Astrocyte (in vitro differentiated cells and primary cell): ENCODE measurements at regions not wholly inside any gene's neighbourhood (a gene's known extent, or its start where the extent isn't known, plus 50 kb on each side); places are given as distances from the start of the nearest gene placed in this dataset.

Source experiments
- DNase-seq: peaks from one replicate; pipeline ENCODE4 v3.0.0-alpha.2; 2010; ENCODE audit warnings: low read depth
- FAIRE-seq: peaks from 2 replicates; lab custom pipeline; 2011; peaks lifted over from hg19 to GRCh38; lab: Jason Lieb, UNC
- H2AFZ ChIP-seq: 2 replicates; pipeline ENCODE4 v1.6.0; 2012; ENCODE audit warnings: low read depth, low read length, inconsistent platforms
- H3K27ac ChIP-seq: 2 replicates; pipeline ENCODE4 v1.5.1; 2011; ENCODE audit warnings: low read depth, low read length, inconsistent platforms
- H3K27me3 ChIP-seq: 2 replicates; pipeline ENCODE4 v1.6.0; 2011; ENCODE audit warnings: low read length, inconsistent platforms; ENCODE audit not compliant: insufficient read depth
- H3K36me3 ChIP-seq: 2 replicates; pipeline ENCODE4 v1.5.1; 2011; ENCODE audit warnings: low read length, inconsistent platforms; ENCODE audit not compliant: insufficient read depth
- H3K4me1 ChIP-seq: 2 replicates; pipeline ENCODE4 v1.5.1; 2011; ENCODE audit warnings: low read length, inconsistent platforms; ENCODE audit not compliant: insufficient read depth
- H3K4me2 ChIP-seq: 2 replicates; pipeline ENCODE4 v1.6.0; 2012; ENCODE audit warnings: low read length, inconsistent platforms
- H3K4me3 ChIP-seq: 2 replicates; pipeline ENCODE4 v1.5.1; 2011; ENCODE audit warnings: low read depth, mild to moderate bottlenecking, low read length, inconsistent platforms; ENCODE audit not compliant: insufficient read depth
- H3K79me2 ChIP-seq: 2 replicates; pipeline ENCODE4 v1.6.0; 2012; ENCODE audit warnings: mild to moderate bottlenecking, low read length, inconsistent platforms; ENCODE audit not compliant: insufficient read depth
- H3K9ac ChIP-seq: 2 replicates; pipeline ENCODE4 v1.6.0; 2012; ENCODE audit warnings: mild to moderate bottlenecking, low read length, inconsistent platforms
- H3K9me3 ChIP-seq: 2 replicates; pipeline ENCODE4 v1.5.1; 2012; ENCODE audit warnings: low read depth, mild to moderate bottlenecking, low read length, inconsistent platforms; ENCODE audit not compliant: insufficient read depth
- H4K20me1 ChIP-seq: 2 replicates; pipeline ENCODE4 v1.6.0; 2012; ENCODE audit warnings: low read length, inconsistent platforms; ENCODE audit not compliant: insufficient read depth
- H3K27ac Mint-ChIP-seq: one replicate; pipeline ENCODE4 v1.8.0; 2021; ENCODE audit warnings: mild to moderate bottlenecking, mixed read lengths; ENCODE audit not compliant: unreplicated experiment
- H3K27me3 Mint-ChIP-seq: one replicate; pipeline ENCODE4 v1.8.0; 2021; ENCODE audit warnings: low read depth, mixed read lengths; ENCODE audit not compliant: unreplicated experiment
- H3K36me3 Mint-ChIP-seq: one replicate; pipeline ENCODE4 v1.8.0; 2021; ENCODE audit warnings: low read depth, mixed read lengths; ENCODE audit not compliant: unreplicated experiment
- H3K4me1 Mint-ChIP-seq: one replicate; pipeline ENCODE4 v1.8.0; 2021; ENCODE audit warnings: low read depth, mixed read lengths; ENCODE audit not compliant: unreplicated experiment
- H3K4me3 Mint-ChIP-seq: one replicate; pipeline ENCODE4 v1.8.0; 2021; ENCODE audit warnings: mild to moderate bottlenecking, moderate library complexity, mixed read lengths; ENCODE audit not compliant: unreplicated experiment
- H3K9me3 Mint-ChIP-seq: one replicate; pipeline ENCODE4 v1.8.0; 2021; ENCODE audit warnings: mild to moderate bottlenecking, mixed read lengths; ENCODE audit not compliant: unreplicated experiment
- CTCF ChIP-seq: IDR thresholded peaks from 2 replicates; pipeline ENCODE4 v1.5.1; 2011; ENCODE audit warnings: low read depth, mild to moderate bottlenecking, inconsistent platforms, low read length, moderate library complexity; ENCODE audit not compliant: insufficient read depth
- EZH2 ChIP-seq: IDR thresholded peaks from 2 replicates; pipeline ENCODE4 v1.6.1; 2012; ENCODE audit warnings: mild to moderate bottlenecking, low read length, inconsistent platforms; ENCODE audit not compliant: insufficient read depth

- Mint-ChIP-seq H3K4me3 (no peak overlapping the region), H3K36me3 (no peaks in the 10 kb centered on the region), H3K27me3 (peaks cover 26% of the 10 kb centered on the region), H3K27ac (no peak overlapping the region), H3K9me3 (peaks cover 6% of the 10 kb centered on the region), H3K4me1 (peaks cover 10% of the 10 kb centered on the region)
- Histone ChIP-seq H3K79me2 (no peaks in the 10 kb centered on the region), H3K4me1 (no peaks in the 10 kb centered on the region), H3K27ac (no peak overlapping the region), H2AFZ (no peak overlapping the region), H3K9me3 (no peaks in the 10 kb centered on the region), H3K4me2 (no peak overlapping the region), H3K4me3 (no peak overlapping the region), H4K20me1 (no peaks in the 10 kb centered on the region), H3K9ac (no peak overlapping the region), H3K36me3 (no peaks in the 10 kb centered on the region), H3K27me3 (peaks cover 4% of the 10 kb centered on the region)
- DNase-seq, result peak; percentile 3
- TF ChIP-seq EZH2, result no peak
- TF ChIP-seq CTCF, result no peak
- FAIRE-seq, result no peak
Measured at GRCh38 chr3:139827833-139828232, 107.2 kb upstream of the CLSTN2 start.

GRCh38 chr3:139824864-139825263 is 110.1 kb upstream of the CLSTN2 start:
- no peaks in the 10 kb centered on the region for H3K27me3 ChIP-seq
- H3K27ac ChIP-seq, result no peak overlapping the region
- Mint-ChIP-seq H3K36me3 (peaks cover 2% of the 10 kb centered on the region), H3K27me3 (peaks cover 28% of the 10 kb centered on the region), H3K27ac (no peak overlapping the region), H3K4me1 (peaks cover 7% of the 10 kb centered on the region), H3K4me3 (no peak overlapping the region), H3K9me3 (peaks cover 16% of the 10 kb centered on the region)
- no peak for FAIRE-seq
- H2AFZ ChIP-seq, result no peak overlapping the region
- H3K36me3 ChIP-seq, result no peaks in the 10 kb centered on the region
- no peak overlapping the region for H3K9ac ChIP-seq
- H3K4me2 ChIP-seq, result no peak overlapping the region
- TF ChIP-seq CTCF, result no peak
- no peak for TF ChIP-seq EZH2
- no peaks in the 10 kb centered on the region for H3K4me1 ChIP-seq
- no peak overlapping the region for H3K4me3 ChIP-seq
- no peaks in the 10 kb centered on the region for H3K9me3 ChIP-seq
- DNase-seq, result no peak
- no peaks in the 10 kb centered on the region for H3K79me2 ChIP-seq
- no peaks in the 10 kb centered on the region for H4K20me1 ChIP-seq

- Mint-ChIP-seq H3K9me3 (peaks cover 1% of the 10 kb centered on the region), H3K27me3 (peaks cover 5% of the 10 kb centered on the region), H3K4me1 (peaks cover 23% of the 10 kb centered on the region), H3K27ac (no peak overlapping the region), H3K36me3 (no peaks in the 10 kb centered on the region), H3K4me3 (no peak overlapping the region)
- no peaks in the 10 kb centered on the region for H3K36me3 ChIP-seq
- no peak for TF ChIP-seq CTCF
- TF ChIP-seq EZH2, result no peak
- no peaks in the 10 kb centered on the region for H4K20me1 ChIP-seq
- no peak overlapping the region for H3K4me3 ChIP-seq
- no peak overlapping the region for H2AFZ ChIP-seq
- no peak overlapping the region for H3K27ac ChIP-seq
- no peak overlapping the region for H3K9ac ChIP-seq
- FAIRE-seq (no peak), DNase-seq (no peak)
- no peaks in the 10 kb centered on the region for H3K79me2 ChIP-seq
- H3K4me2 ChIP-seq, result no peak overlapping the region
- no peaks in the 10 kb centered on the region for H3K9me3 ChIP-seq
- H3K4me1 ChIP-seq, result peaks cover 5% of the 10 kb centered on the region
- no peaks in the 10 kb centered on the region for H3K27me3 ChIP-seq
Measured at GRCh38 chr3:139814646-139815045, 120.3 kb upstream of the CLSTN2 start.
